ENCODE measurements at regions not wholly inside any gene's neighbourhood (a gene's known extent, or its start where the extent isn't known, plus 50 kb on each side); places are given as distances from the start of the nearest gene placed in this dataset.
A peak's percentile ranks its signal among the peaks of the same experiment; 100 is the strongest.

DNA sequence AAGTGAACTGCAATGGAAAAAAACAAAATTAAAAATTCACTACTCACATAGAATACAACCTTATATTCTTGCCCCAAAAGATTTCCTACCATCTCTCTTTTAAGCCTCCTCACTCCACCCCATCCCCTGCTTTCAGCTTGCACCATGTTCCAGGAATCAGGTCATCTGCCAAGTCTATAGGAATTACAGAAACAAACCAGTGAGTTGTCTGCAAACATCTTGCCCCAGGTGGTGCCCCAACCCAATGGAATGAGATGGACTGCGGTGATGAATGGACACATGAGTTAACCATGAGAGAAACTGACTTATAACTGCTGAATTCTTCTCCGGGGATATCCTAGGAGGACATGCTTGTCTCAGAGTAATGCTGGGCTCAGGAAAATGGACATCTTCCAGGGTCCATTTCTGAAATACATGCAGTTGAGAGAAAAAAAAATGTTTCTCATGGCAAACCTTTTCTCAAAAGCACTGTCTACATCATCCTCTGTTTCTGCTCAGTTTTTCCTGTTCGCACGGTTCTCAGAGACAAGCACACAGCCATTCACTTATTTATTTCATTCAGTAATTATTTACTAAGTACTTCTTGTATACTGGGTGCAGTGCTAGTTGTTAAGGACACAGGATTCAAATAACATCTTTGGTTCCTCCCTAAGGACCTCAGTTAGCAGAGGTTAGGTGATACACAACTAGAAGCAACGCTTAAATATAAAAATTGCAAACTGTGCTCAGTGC, 350.0 kb downstream of the RND3 start:
- no peak overlapping the region for H3K27ac ChIP-seq (ENCODE audit: insufficient read depth, low read length)
- no peaks in the 10 kb centered on the region for H3K9me3 ChIP-seq (ENCODE audit: control insufficient read depth, insufficient read depth, low read depth, low read length)
- H3K4me2 ChIP-seq (ENCODE audit: extremely low read depth, insufficient read depth, low read length), result no peak overlapping the region
- no peaks in the 10 kb centered on the region for H3K36me3 ChIP-seq (ENCODE audit: control insufficient read depth, insufficient read depth, low read length)
- no peak overlapping the region for H3K9ac ChIP-seq (ENCODE audit: insufficient read depth, low read length)
- H3K4me3 ChIP-seq (replicated peaks in 1 of 4; ENCODE audit: control extremely low read depth in 1 of 4, insufficient read depth in 1 of 4, low read depth in 3 of 4, low read length in 4 of 4), result no peak overlapping the region
- TF ChIP-seq, protein P1, sequence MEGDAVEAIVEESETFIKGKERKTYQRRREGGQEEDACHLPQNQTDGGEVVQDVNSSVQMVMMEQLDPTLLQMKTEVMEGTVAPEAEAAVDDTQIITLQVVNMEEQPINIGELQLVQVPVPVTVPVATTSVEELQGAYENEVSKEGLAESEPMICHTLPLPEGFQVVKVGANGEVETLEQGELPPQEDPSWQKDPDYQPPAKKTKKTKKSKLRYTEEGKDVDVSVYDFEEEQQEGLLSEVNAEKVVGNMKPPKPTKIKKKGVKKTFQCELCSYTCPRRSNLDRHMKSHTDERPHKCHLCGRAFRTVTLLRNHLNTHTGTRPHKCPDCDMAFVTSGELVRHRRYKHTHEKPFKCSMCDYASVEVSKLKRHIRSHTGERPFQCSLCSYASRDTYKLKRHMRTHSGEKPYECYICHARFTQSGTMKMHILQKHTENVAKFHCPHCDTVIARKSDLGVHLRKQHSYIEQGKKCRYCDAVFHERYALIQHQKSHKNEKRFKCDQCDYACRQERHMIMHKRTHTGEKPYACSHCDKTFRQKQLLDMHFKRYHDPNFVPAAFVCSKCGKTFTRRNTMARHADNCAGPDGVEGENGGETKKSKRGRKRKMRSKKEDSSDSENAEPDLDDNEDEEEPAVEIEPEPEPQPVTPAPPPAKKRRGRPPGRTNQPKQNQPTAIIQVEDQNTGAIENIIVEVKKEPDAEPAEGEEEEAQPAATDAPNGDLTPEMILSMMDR (conservative IDR thresholded peaks at IDR 0.05 in 1 of 2, IDR thresholded peaks at IDR 0.05 in 1 of 2; ENCODE audit: low read depth in 1 of 2, low read length in 2 of 2), result no peak
- no peak for TF ChIP-seq EZH2 (IDR thresholded peaks at IDR 0.05; ENCODE audit: low read length, missing control alignments)
- no peak overlapping the region for H2AFZ ChIP-seq (ENCODE audit: low read length)
- no peaks in the 10 kb centered on the region for H4K20me1 ChIP-seq (ENCODE audit: control insufficient read depth, extremely low read depth, insufficient read depth, low read length)
- H3K27me3 ChIP-seq (ENCODE audit: control insufficient read depth, insufficient read depth, low read length), result no peaks in the 10 kb centered on the region
- no peaks in the 10 kb centered on the region for H3K4me1 ChIP-seq (ENCODE audit: control insufficient read depth, extremely low read depth, insufficient read depth, low read length)
- no peaks in the 10 kb centered on the region for H3K79me2 ChIP-seq (ENCODE audit: control insufficient read depth, insufficient read depth, low read length)
- no peak for DNase-seq (ENCODE audit: low read depth in 2 of 2)

DNA sequence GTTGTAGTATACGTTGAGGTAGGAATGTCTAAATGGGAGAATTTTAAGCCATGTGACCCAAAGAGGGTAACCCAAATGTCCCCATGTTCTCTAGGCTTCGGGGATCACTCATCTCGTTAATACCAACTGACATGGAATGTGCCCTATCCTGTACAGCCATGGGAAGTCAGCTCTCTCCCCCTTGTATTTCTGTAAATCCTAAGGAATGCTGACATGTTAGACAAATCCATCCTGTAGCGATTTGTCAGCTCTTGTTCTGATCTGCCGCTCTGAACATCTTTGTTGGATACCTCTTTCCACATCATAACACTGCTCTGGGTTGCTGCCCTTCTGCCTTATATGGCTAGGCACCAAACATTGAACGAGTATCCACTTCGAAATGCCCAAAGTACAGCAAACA, 350.6 kb downstream of the RND3 start:
- H3K27me3 ChIP-seq (ENCODE audit: control insufficient read depth, insufficient read depth, low read length), result no peaks in the 10 kb centered on the region
- no peak overlapping the region for H2AFZ ChIP-seq (ENCODE audit: low read length)
- DNase-seq (ENCODE audit: low read depth in 2 of 2), result no peak
- H3K4me2 ChIP-seq (ENCODE audit: extremely low read depth, insufficient read depth, low read length), result no peak overlapping the region
- H3K4me3 ChIP-seq (replicated peaks in 1 of 4; ENCODE audit: control extremely low read depth in 1 of 4, insufficient read depth in 1 of 4, low read depth in 3 of 4, low read length in 4 of 4), result no peak overlapping the region
- H3K27ac ChIP-seq (ENCODE audit: insufficient read depth, low read length), result no peak overlapping the region
- no peaks in the 10 kb centered on the region for H3K9me3 ChIP-seq (ENCODE audit: control insufficient read depth, insufficient read depth, low read depth, low read length)
- no peaks in the 10 kb centered on the region for H4K20me1 ChIP-seq (ENCODE audit: control insufficient read depth, extremely low read depth, insufficient read depth, low read length)
- no peak overlapping the region for H3K9ac ChIP-seq (ENCODE audit: insufficient read depth, low read length)
- no peaks in the 10 kb centered on the region for H3K4me1 ChIP-seq (ENCODE audit: control insufficient read depth, extremely low read depth, insufficient read depth, low read length)
- no peak for TF ChIP-seq EZH2 (IDR thresholded peaks at IDR 0.05; ENCODE audit: low read length, missing control alignments)
- TF ChIP-seq, protein P1 (conservative IDR thresholded peaks at IDR 0.05 in 1 of 2, IDR thresholded peaks at IDR 0.05 in 1 of 2; ENCODE audit: low read depth in 1 of 2, low read length in 2 of 2), result no peak
- H3K36me3 ChIP-seq (ENCODE audit: control insufficient read depth, insufficient read depth, low read length), result no peaks in the 10 kb centered on the region
- no peaks in the 10 kb centered on the region for H3K79me2 ChIP-seq (ENCODE audit: control insufficient read depth, insufficient read depth, low read length)

DNA sequence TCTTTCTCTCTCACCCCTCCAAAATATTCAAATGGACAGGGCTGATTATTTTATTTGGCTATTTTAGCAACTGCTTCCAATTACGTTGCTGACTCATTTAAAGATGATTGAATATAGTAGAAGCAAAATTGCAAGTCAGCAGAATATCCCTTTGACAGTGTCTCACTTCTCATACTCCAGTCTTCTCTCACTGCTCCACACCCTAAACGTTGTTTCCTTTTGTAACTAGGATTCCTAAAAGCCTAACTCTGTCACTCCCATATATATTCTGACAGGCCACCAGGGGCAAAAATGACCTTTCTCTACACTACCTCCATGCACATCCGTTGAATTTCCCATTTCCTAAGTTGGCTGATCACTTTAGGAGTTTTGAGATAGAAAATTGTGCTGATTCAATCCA, 351.1 kb downstream of the RND3 start:
- H3K9ac ChIP-seq (ENCODE audit: insufficient read depth, low read length), result no peak overlapping the region
- H3K36me3 ChIP-seq (ENCODE audit: control insufficient read depth, insufficient read depth, low read length), result no peaks in the 10 kb centered on the region
- H3K4me3 ChIP-seq (replicated peaks in 1 of 4; ENCODE audit: control extremely low read depth in 1 of 4, insufficient read depth in 1 of 4, low read depth in 3 of 4, low read length in 4 of 4), result no peak overlapping the region
- H3K27me3 ChIP-seq (ENCODE audit: control insufficient read depth, insufficient read depth, low read length), result no peaks in the 10 kb centered on the region
- H3K79me2 ChIP-seq (ENCODE audit: control insufficient read depth, insufficient read depth, low read length), result no peaks in the 10 kb centered on the region
- no peaks in the 10 kb centered on the region for H3K4me1 ChIP-seq (ENCODE audit: control insufficient read depth, extremely low read depth, insufficient read depth, low read length)
- no peaks in the 10 kb centered on the region for H4K20me1 ChIP-seq (ENCODE audit: control insufficient read depth, extremely low read depth, insufficient read depth, low read length)
- no peak overlapping the region for H3K4me2 ChIP-seq (ENCODE audit: extremely low read depth, insufficient read depth, low read length)
- H2AFZ ChIP-seq (ENCODE audit: low read length), result no peak overlapping the region
- peak; percentile 33 to 52 for DNase-seq (ENCODE audit: low read depth in 2 of 2)
- H3K9me3 ChIP-seq (ENCODE audit: control insufficient read depth, insufficient read depth, low read depth, low read length), result no peaks in the 10 kb centered on the region
- H3K27ac ChIP-seq (ENCODE audit: insufficient read depth, low read length), result no peak overlapping the region
- TF ChIP-seq, protein P1 (conservative IDR thresholded peaks at IDR 0.05 in 1 of 2, IDR thresholded peaks at IDR 0.05 in 1 of 2; ENCODE audit: low read depth in 1 of 2, low read length in 2 of 2), result peak in 1 of 2 donors; percentile 8
- TF ChIP-seq EZH2 (IDR thresholded peaks at IDR 0.05; ENCODE audit: low read length, missing control alignments), result no peak

All from fibroblast of lung (primary cell).